ENCODE measurements at regions not wholly inside any gene's neighbourhood (a gene's known extent, or its start where the extent isn't known, plus 50 kb on each side); places are given as distances from the start of the nearest gene placed in this dataset.

- TF ChIP-seq CTCF (IDR thresholded peaks at IDR 0.05) = no peak
- no peak for TF ChIP-seq POLR2AphosphoS5 (IDR thresholded peaks at IDR 0.05)
- TF ChIP-seq POLR2A (IDR thresholded peaks at IDR 0.05) = no peak
- TF ChIP-seq EP300 (IDR thresholded peaks at IDR 0.05; ENCODE audit: low read depth) = no peak
Observed at GRCh38 chr2:167579826-167580225, 667.6 kb downstream of the STK39 start.

All from transverse colon (tissue), 4 donors.